Activated T-helper 2 cell treated with anti-CD3 and anti-CD28 coated beads, Interferon-gamma antibody, Interleukin-2, Interleukin-4, amounts not matched to agents 10 μg/mL and 5 μg/mL and 100 μg/mL, durations not matched to agents 14 hours and 24 hours and 36 hours (primary cell): ENCODE measurements at regions not wholly inside any gene's neighbourhood (a gene's known extent, or its start where the extent isn't known, plus 50 kb on each side); places are given as distances from the start of the nearest gene placed in this dataset.

Experiments used
- DNase-seq: peaks from one replicate; pipeline ENCODE4 v3.0.0; 2021; ENCODE audit warnings: low spot score
- H3K27ac Mint-ChIP-seq: one replicate; pipeline ENCODE4 v1.8.0; 2021; ENCODE audit warnings: mixed read lengths
- H3K27me3 Mint-ChIP-seq: one replicate; pipeline ENCODE4 v1.8.0; 2021; ENCODE audit warnings: low read depth, mixed read lengths
- H3K36me3 Mint-ChIP-seq: one replicate; pipeline ENCODE4 v1.8.0; 2021; ENCODE audit warnings: low read depth, mixed read lengths
- H3K4me1 Mint-ChIP-seq: one replicate; pipeline ENCODE4 v1.8.0; 2021; ENCODE audit warnings: low read depth, mixed read lengths
- H3K4me3 Mint-ChIP-seq: one replicate; pipeline ENCODE4 v1.8.0; 2021; ENCODE audit warnings: low read depth, mild to moderate bottlenecking, moderate library complexity, mixed read lengths
- H3K9me3 Mint-ChIP-seq: one replicate; pipeline ENCODE4 v1.8.0; 2021; ENCODE audit warnings: mixed read lengths
- intact Hi-C: fragments of 100-400 bp; cut with micrococcal nuclease; formaldehyde crosslinking; loops from one replicate; pipeline ENCODE4 v1.15.1; 2023

DNA sequence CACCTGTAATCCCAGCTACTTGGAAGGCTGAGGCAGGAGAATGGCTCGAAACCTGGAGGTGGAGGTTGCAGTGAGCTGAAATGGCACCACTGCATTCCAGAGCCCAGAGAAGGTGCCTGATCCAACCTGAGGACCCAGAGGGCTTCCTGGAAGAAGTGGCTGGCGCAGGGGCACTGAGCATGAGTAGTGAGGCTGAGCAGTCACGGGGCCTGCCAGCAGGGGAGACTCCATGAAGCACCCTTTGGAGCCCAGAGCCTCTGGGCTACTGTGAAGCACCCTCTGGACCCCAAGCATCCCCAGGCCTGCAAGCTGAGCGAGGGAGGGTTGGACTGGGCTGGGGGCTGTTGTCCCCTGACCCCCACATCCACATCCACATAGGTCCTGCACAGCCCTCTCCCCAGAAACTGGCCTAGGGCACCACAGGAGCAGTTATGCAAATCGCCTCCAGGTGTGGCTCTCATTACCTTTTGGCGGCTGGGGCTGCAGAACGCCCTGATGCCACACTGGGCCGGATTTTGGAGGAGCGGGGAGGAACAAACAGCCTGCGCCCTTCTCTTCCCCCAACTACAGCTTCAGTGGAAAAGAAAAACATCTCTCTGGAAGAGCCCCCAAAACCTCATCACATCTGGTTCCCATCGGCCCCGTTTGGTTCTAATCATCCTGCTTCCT, 78.2 kb upstream of the TARDBP start:
- no peak overlapping the region for H3K4me3 Mint-ChIP-seq
- H3K9me3 Mint-ChIP-seq, result peaks cover under 1% of the 10 kb centered on the region
- DNase-seq, result no peak
- intact Hi-C loops, result no loop called here
- peaks cover 9% of the 10 kb centered on the region for H3K4me1 Mint-ChIP-seq
- H3K27ac Mint-ChIP-seq, result no peak overlapping the region
- H3K36me3 Mint-ChIP-seq, result peaks cover 3% of the 10 kb centered on the region
- peaks cover 39% of the 10 kb centered on the region for H3K27me3 Mint-ChIP-seq

DNA sequence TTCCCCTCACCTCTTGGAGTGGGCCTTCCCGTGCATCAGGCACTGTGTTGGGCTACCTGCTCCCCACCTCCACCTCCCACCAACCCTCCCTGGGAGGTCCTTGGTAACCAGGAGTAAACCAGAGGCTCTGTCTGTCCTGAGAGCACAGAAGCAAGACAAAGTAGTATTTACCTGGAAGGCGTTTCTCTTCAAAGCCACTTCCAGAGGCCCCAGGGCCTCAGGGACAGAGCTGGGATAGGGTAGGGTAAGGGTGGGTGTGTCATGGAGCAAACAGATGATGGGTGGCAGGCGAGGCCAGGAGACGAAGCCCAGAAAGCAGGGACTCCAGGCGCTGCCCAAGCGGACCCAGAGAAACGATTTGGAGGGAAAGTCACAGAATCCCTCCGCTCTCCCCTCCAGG, 77.2 kb upstream of the TARDBP start:
- no peak overlapping the region for H3K4me3 Mint-ChIP-seq
- no peak overlapping the region for H3K27ac Mint-ChIP-seq
- intact Hi-C loops, result no loop called here
- H3K36me3 Mint-ChIP-seq, result peaks cover 3% of the 10 kb centered on the region
- H3K9me3 Mint-ChIP-seq, result no peaks in the 10 kb centered on the region
- H3K4me1 Mint-ChIP-seq, result peaks cover 19% of the 10 kb centered on the region
- no peak for DNase-seq
- peaks cover 44% of the 10 kb centered on the region for H3K27me3 Mint-ChIP-seq

GRCh38 chr1:10935724-10936123, 76.7 kb upstream of the TARDBP start:
- H3K27me3 Mint-ChIP-seq, result peaks cover 44% of the 10 kb centered on the region
- intact Hi-C loops, result no loop called here
- H3K4me1 Mint-ChIP-seq, result peaks cover 24% of the 10 kb centered on the region
- peaks cover 3% of the 10 kb centered on the region for H3K36me3 Mint-ChIP-seq
- H3K4me3 Mint-ChIP-seq, result no peak overlapping the region
- no peak overlapping the region for H3K27ac Mint-ChIP-seq
- no peak for DNase-seq
- no peaks in the 10 kb centered on the region for H3K9me3 Mint-ChIP-seq

DNA sequence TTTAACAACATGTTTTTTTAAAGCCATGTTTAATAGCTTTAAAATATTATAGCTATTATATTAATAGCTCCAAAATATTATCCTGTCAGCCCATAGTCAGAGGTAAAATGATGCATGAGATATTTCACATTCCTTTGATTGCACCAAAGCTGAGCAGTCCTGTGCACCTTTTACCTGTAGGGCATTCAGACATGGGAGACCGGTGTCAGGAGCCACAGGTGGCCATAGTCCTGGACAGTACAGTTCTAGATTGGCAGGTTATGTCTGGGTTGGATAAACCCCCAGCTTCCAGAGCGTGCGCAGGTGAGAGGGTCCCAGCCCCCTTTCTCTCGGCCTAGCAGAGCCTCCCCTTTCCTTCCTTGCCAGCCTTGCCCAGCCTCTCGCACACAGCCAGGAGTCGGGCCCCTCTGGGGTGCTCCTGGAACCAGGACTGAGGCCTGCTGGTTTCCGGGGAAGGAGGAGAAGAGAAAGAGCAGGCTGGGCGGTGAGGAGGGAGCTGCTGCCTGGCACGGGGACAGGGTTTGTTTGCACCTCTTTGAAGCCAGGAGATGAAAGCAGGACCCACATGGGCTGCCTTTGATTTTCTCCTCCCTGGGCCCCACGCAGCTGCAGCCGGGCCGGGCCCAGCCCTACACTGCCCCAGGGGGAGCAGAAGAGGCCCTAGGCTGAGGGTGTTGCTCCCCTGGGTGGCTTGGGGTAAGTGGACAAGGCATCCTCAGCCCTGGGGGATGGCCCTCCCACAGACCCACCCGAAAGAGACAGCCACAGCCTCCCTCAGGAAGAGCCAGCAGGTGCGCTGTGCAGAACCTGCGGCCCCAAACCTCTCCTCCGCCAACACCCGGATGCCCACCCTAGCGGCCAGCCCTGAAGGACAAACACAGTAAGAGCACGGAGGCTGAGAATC, 75.2 kb upstream of the TARDBP start:
- Mint-ChIP-seq H3K4me1 (peaks cover 23% of the 10 kb centered on the region), H3K27ac (no peak overlapping the region), H3K9me3 (no peaks in the 10 kb centered on the region), H3K27me3 (peaks cover 49% of the 10 kb centered on the region), H3K36me3 (no peaks in the 10 kb centered on the region), H3K4me3 (no peak overlapping the region)
- intact Hi-C loops, result no loop called here
- no peak for DNase-seq

- Mint-ChIP-seq H3K4me3 (no peak overlapping the region), H3K9me3 (no peaks in the 10 kb centered on the region), H3K4me1 (peaks cover 24% of the 10 kb centered on the region), H3K27me3 (peaks cover 61% of the 10 kb centered on the region), H3K27ac (no peak overlapping the region), H3K36me3 (no peaks in the 10 kb centered on the region)
- intact Hi-C loops, result no loop called here
- DNase-seq, result no peak
These were observed 73.6 kb upstream of the TARDBP start for GRCh38 chr1:10938741-10939417.

- intact Hi-C loops, result loop anchor here (2.0 to 10.0 kb wide), 5 partner anchors 73 to 443 kb away; partner anchors contain the start of gene CASZ1
- Mint-ChIP-seq H3K9me3 (no peaks in the 10 kb centered on the region), H3K27me3 (peaks cover 63% of the 10 kb centered on the region), H3K36me3 (no peaks in the 10 kb centered on the region), H3K4me3 (peak overlapping the region; percentile 19), H3K27ac (peak overlapping the region; percentile 20), H3K4me1 (peaks cover 27% of the 10 kb centered on the region)
- peak; percentile 55 for DNase-seq
These were observed 72.6 kb upstream of the TARDBP start for GRCh38 chr1:10939654-10940450.

GRCh38 chr1:10940451-10940804, 72.0 kb upstream of the TARDBP start:
- Mint-ChIP-seq H3K4me1 (peaks cover 27% of the 10 kb centered on the region), H3K9me3 (no peaks in the 10 kb centered on the region), H3K27ac (no peak overlapping the region), H3K4me3 (no peak overlapping the region), H3K27me3 (peaks cover 63% of the 10 kb centered on the region), H3K36me3 (no peaks in the 10 kb centered on the region)
- intact Hi-C loops, result loop anchor here (2.0 to 10.0 kb wide), 5 partner anchors 73 to 443 kb away; partner anchors contain the start of gene CASZ1
- no peak for DNase-seq

DNA sequence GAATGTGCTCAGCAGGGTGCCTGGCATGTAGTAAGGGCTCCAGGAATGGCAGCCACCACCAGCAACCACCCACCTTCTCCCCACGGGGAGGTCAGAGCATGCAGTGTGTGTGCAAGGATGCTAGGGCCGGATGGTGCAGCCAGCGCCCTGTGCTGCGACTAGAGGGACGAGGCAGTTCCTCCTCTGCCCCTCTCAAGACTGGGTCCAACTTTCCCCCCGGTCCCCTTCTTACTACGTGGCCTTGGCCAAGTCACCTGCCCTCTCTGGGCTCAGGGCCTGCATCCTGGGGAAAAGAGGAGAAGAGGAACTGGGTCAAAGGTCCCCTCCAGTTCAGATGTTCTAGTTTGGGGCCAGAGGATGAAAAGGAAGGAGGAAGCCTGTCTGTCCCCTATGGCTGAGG, 71.6 kb upstream of the TARDBP start:
- H3K27me3 Mint-ChIP-seq, result peaks cover 63% of the 10 kb centered on the region
- H3K4me1 Mint-ChIP-seq, result peaks cover 27% of the 10 kb centered on the region

GRCh38 chr1:10941891-10942541, 70.4 kb upstream of the TARDBP start:
- intact Hi-C loops, result loop anchor here (2.0 to 10.0 kb wide), 5 partner anchors 75 to 445 kb away; partner anchors contain the start of gene CASZ1
- DNase-seq, result peak; percentile 40
- no peak overlapping the region for H3K4me3 Mint-ChIP-seq
- no peaks in the 10 kb centered on the region for H3K9me3 Mint-ChIP-seq
- H3K27me3 Mint-ChIP-seq, result peaks cover 62% of the 10 kb centered on the region
- H3K4me1 Mint-ChIP-seq, result peaks cover 27% of the 10 kb centered on the region
- H3K27ac Mint-ChIP-seq, result no peak overlapping the region
- H3K36me3 Mint-ChIP-seq, result no peaks in the 10 kb centered on the region

More for the DNA sequence above, 71.6 kb upstream of the TARDBP start:
- Mint-ChIP-seq H3K9me3 (no peaks in the 10 kb centered on the region), H3K4me3 (no peak overlapping the region), H3K36me3 (no peaks in the 10 kb centered on the region), H3K27ac (no peak overlapping the region)
- no peak for DNase-seq
- intact Hi-C loops, result loop anchor here (2.0 to 10.0 kb wide), 5 partner anchors 74 to 444 kb away; partner anchors contain the start of gene CASZ1

GRCh38 chr1:10942542-10942912, 69.9 kb upstream of the TARDBP start:
- no peak overlapping the region for H3K27ac Mint-ChIP-seq
- H3K36me3 Mint-ChIP-seq, result no peaks in the 10 kb centered on the region
- peaks cover 27% of the 10 kb centered on the region for H3K4me1 Mint-ChIP-seq
- no peaks in the 10 kb centered on the region for H3K9me3 Mint-ChIP-seq
- no peak for DNase-seq
- intact Hi-C loops, result loop anchor here (5.0 to 10.0 kb wide), 4 partner anchors 75 to 445 kb away; partner anchors contain the start of gene CASZ1
- H3K4me3 Mint-ChIP-seq, result no peak overlapping the region
- H3K27me3 Mint-ChIP-seq, result peaks cover 61% of the 10 kb centered on the region

- intact Hi-C loops, result loop anchor here (5.0 to 10.0 kb wide), 4 partner anchors 76 to 446 kb away; partner anchors contain the start of gene CASZ1
- Mint-ChIP-seq H3K9me3 (no peaks in the 10 kb centered on the region), H3K27ac (no peak overlapping the region), H3K36me3 (no peaks in the 10 kb centered on the region), H3K27me3 (peaks cover 57% of the 10 kb centered on the region), H3K4me3 (no peak overlapping the region), H3K4me1 (peaks cover 27% of the 10 kb centered on the region)
- no peak for DNase-seq
These were observed 69.4 kb upstream of the TARDBP start for GRCh38 chr1:10943041-10943440.
